Stimulated activated CD4-positive, alpha-beta T cell treated with anti-CD3 and anti-CD28 coated beads, Interleukin-15, amount 100 ng/mL, for 1 hour (primary cell): ENCODE measurements at regions not wholly inside any gene's neighbourhood (a gene's known extent, or its start where the extent isn't known, plus 50 kb on each side); places are given as distances from the start of the nearest gene placed in this dataset.
"Not testable (repeated sequence)": the region's sequence is repeated elsewhere in the genome, so short reads cannot be mapped to it uniquely, and the experiment has no call there.

ENCODE experiments used
- DNase-seq, 2 donors: peaks; one replicate each; pipeline ENCODE4 v3.0.0-alpha.2; 2020; ENCODE audit warnings: low read depth in 1 of 2, low spot score in 1 of 2

GRCh38 chr12:75874441-75874840 lies 157.1 kb downstream of the PHLDA1 start:
- no peak for DNase-seq

- DNase-seq = no peak
These were observed 158.8 kb downstream of the PHLDA1 start for GRCh38 chr12:75872762-75873161.

- no peak for DNase-seq
These were observed 160.7 kb downstream of the PHLDA1 start for GRCh38 chr12:75870878-75871277.

GRCh38 chr12:75868501-75868900 lies 163.1 kb downstream of the PHLDA1 start:
- no peak for DNase-seq

DNA sequence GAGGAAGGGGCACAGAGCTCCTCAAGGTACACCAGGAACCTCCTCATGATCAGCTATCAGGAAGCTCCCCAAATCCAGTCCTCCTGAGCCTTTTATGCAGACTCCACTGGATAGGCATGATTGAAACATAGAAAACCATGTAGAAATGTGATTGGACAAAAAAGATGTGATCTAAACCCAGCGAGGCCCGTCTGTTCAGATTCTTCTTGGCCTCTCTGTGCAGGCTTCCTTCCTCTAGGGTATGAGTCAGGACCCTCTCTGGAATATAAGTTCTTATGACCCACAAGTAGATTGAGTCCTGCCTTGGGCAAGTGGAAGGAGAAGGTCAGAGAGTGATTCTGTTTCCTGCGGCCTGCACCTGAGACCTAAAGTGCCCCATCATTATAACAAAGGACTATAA lies 166.3 kb downstream of the PHLDA1 start:
- DNase-seq = no peak

GRCh38 chr12:75864161-75864560 lies 167.4 kb downstream of the PHLDA1 start:
- DNase-seq = no peak

DNA sequence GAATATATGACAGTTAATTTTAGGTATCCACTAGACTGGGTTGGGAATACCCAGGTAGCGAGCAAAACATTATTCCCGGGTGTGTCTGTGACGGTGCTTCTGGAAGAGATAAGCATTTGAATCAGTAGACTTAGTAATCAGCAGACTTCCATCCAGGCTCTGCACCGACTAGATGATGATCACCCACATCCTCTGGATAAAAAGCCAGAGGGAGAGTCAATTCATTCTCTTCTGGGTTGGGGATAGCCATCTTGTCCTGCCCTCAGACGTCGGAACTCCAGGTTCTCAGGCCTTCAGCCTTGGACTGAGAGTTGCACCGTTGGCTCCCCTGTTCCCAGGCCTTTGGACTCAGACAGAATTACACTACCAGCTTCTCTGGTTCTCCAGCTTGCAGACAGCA lies 168.0 kb downstream of the PHLDA1 start:
- no peak for DNase-seq

DNA sequence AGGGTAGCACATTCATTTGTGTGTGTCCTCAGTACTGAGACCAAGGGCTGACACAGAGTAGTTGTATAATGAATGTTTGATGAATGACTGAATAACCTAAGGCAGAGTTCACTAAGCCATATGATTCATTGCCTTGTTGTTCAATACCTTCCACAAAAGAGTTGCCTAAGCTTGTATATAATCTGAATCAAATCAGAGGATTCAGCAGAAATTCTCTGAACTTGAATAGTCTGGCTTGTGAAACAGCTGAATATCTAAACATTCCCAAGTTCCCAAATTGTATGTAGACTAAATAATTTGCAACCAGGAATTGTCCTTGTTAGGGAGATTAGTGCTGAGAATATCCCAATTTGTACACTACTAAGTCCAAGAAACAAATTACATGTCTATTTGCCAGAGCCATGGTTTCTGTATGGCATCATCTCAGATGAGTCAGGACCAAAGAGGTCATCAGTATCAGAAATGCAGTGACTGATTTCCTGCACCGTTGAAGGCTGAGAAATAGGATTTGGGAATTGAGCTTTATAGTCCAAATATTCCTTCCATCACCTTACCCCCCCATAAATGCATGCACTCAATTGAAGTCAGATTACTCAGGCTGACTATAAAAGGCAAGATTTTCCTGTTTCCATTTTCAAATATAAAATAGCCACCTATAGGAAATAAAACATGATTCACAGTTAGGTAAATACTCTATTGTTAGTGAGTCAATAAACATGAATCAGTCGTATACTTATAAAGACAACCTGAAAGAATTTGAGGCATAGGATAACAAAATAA lies 168.7 kb downstream of the PHLDA1 start:
- no peak for DNase-seq

- DNase-seq = no peak
These were observed 171.7 kb downstream of the PHLDA1 start for GRCh38 chr12:75859868-75860267.

DNA sequence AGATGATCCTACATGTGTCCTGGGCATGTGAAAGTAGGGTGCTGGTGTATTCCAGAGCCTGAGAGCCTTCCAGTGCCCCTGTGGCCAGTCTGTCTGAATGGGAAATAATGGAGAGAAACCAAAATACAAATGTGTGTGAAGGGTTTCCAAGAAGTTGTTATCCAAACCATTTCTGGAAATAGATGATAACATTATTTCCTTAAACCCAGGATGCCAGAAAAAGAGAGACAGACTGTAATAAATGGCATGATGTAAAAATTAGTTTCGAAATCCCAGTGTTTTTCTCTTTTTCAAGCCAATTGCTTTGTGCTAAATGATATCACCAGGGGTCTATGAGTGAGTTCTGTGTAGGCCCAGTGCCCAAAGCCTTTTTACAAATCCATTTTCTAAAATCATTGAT lies 175.3 kb downstream of the PHLDA1 start:
- no peak for DNase-seq

GRCh38 chr12:75855360-75855759 lies 176.2 kb downstream of the PHLDA1 start:
- DNase-seq = no peak

- no peak for DNase-seq
These were observed 176.8 kb downstream of the PHLDA1 start for GRCh38 chr12:75854681-75855309.

GRCh38 chr12:75854137-75854536 lies 177.4 kb downstream of the PHLDA1 start:
- DNase-seq = not testable (repeated sequence)

DNA sequence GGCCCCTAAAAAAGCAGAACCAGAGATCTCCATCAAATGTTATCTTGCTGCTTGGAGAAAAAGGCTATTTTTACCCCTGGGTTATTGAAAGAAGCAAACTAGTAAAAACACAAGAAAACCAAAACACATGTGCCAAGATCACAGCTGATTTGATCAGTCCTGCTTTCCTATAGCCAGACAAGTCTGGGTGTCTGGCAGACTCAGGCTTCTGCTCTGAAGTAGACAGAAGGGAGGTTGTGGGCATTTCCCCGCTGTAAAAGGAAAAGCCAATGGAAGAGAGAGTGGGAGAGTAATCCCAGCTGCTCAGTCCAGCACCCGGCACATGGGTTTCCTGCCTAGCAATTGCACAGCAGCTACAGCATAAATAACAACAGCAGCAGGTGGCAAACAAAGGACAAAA lies 177.9 kb downstream of the PHLDA1 start:
- DNase-seq = no peak

GRCh38 chr12:75852956-75853355 lies 178.6 kb downstream of the PHLDA1 start:
- no peak for DNase-seq

GRCh38 chr12:75852143-75852542 lies 179.4 kb downstream of the PHLDA1 start:
- DNase-seq = no peak

DNA sequence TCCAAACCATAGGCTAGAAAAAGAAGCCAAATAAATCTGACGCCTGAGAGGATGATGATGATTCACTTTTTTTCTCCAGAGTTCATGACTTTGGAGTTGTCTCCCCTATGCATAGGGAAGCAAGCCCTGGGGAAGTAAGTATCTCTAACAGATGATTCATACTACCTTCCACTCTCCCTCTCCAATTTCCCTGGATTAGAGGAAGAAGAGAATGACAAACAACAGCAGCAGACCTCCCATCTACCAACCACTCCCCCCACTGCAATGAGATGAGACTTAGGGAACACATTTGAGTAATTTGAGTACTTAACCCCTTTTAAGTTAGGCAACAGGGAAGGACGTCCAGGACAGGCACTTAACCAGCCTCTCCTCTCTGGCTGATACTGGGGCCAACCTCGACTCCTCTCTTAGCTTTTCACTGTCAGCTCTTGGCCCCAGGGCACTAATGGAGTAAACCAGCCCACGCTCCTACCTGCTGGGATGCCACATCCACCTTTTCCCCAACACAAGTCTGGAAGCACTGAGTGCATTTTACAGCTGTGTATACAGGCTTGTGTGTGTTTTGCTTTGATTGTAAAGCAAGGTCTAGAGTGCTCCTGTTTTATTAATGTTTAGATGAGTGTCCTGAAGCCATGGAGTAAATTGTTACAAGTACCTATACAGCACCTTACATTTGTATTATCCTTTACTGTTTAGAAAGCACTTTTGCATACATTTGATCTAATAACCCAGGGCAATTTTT lies 180.7 kb downstream of the PHLDA1 start:
- DNase-seq = no peak

DNA sequence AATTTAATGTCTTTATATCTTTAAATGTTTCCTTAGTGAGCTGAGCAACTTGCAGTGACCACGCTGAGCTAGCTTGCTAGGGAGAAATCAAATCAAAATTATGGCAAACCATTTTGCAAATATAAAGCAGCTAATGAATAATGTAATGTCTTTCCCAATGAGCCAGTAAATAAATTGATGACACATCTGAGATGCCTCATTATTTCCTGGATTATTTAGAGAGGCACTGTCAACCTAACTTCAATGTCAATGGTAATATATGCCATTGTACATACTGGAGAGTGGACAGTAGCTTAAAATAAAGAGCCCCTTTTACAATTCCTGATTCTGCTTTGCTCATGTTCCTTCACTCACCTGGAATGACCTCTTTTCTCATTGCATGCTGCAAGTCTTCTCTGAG lies 182.6 kb downstream of the PHLDA1 start:
- DNase-seq = no peak

- no peak for DNase-seq
These were observed 183.1 kb downstream of the PHLDA1 start for GRCh38 chr12:75848431-75848925.

DNA sequence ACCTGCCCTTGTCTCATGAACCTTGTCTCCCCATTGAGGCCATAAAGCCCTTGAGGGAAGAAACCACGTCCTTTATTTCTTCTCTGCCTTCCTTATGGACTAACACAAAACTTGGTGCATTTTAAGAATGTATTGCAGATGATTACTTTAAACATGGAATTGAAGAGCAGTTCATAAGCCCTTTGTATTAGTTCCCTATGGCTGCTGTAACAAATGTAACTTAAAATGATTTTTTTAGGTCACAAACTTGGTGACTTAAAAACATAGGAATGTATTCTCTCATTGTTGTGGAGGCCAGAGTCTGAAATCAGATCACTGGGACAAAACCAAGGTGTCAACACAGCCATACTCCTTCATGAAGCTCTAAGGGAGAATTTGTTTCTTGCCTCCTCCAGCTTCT lies 185.5 kb downstream of the PHLDA1 start:
- DNase-seq = no peak

- no peak for DNase-seq
These were observed 186.6 kb downstream of the PHLDA1 start for GRCh38 chr12:75844985-75845384.
